ENCODE measurements at regions not wholly inside any gene's neighbourhood (a gene's known extent, or its start where the extent isn't known, plus 50 kb on each side); places are given as distances from the start of the nearest gene placed in this dataset.
"Not testable (repeated sequence)": the region's sequence is repeated elsewhere in the genome, so short reads cannot be mapped to it uniquely, and the experiment has no call there.

DNA sequence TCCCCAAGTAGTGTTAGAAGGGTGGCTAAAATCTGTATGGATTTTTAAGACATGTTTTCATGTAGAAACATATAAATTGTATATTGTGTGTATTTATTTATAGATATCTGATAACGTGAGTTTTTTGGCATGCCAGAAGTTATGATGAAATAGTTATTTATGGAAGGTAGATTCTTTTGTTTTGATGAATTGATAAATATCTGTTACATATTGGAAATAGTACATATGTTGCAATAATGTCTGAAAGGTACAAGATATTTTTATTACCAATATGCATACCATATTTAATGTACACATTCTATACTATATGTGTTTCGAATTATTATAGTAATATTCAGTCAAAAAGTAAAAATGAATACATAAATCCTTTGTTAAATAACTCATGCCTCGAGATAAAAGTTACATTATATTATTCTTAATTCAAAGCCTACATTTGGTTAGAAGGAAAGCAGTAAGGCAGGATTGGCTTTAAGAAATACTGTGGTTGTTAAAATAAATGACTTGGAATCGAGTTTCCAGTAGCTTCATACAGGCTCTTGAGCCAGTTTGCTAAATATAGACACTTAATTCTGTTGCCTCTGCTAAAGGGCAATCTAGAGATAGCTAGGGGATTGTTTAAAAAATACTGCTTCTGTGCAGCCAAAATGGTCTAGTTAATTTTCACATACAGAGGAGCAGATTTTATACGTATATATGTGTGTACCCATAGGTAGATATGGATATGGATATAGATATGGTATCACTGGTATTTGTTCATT is 1175.1 kb upstream of the B3GALT2 start:
- FAIRE-seq (peak; percentile 39), DNase-seq (no peak)
- Histone ChIP-seq H3K9me3 (ENCODE audit: control insufficient read depth in 2 of 2, insufficient read depth in 1 of 2, low read depth in 1 of 2, low read length in 1 of 2) (no peaks in the 10 kb centered on the region), H3K4me3 (ENCODE audit: low read depth in 1 of 3, low read length in 3 of 3) (no peak overlapping the region), H3K27ac (ENCODE audit: low read depth in 1 of 3, low read length in 2 of 3) (no peak overlapping the region), H3K4me1 (ENCODE audit: control insufficient read depth in 3 of 3, insufficient read depth in 2 of 3, low read depth in 1 of 3, low read length in 2 of 3) (no peaks in the 10 kb centered on the region), H3K27me3 (ENCODE audit: control insufficient read depth in 3 of 3, insufficient read depth in 3 of 3, low read length in 3 of 3) (no peaks in the 10 kb centered on the region), H3K36me3 (ENCODE audit: control insufficient read depth in 3 of 3, insufficient read depth in 2 of 3, low read depth in 1 of 3, low read length in 3 of 3) (no peaks in the 10 kb centered on the region)
- WGBS, 3 donors, result 27 to 49% (median 42%) methylated on average over 5 of the region's 5 CpGs

DNA sequence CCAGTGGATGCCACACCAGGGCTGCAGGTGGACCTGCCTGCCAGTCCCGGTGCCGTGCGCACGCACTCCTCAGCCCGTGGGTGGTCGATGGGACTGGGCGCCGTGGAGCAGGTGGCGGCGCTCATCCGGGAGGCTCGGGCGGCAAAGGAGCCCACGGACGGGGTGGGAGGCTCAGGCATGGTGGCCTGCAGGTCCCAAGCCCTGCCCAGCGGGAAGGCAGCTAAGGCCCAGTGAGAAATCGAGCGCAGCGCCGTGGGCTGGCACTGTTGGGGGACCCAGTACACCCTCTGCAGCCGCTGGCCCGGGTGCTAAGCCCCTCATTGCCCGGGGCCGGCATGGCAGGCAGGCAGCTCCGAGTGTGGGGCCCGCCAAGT is 1171.8 kb upstream of the B3GALT2 start:
- no peak for DNase-seq
- Histone ChIP-seq H3K9me3 (ENCODE audit: control insufficient read depth in 2 of 2, insufficient read depth in 1 of 2, low read depth in 1 of 2, low read length in 1 of 2) (no peaks in the 10 kb centered on the region), H3K36me3 (ENCODE audit: control insufficient read depth in 3 of 3, insufficient read depth in 2 of 3, low read depth in 1 of 3, low read length in 3 of 3) (no peaks in the 10 kb centered on the region), H3K4me1 (ENCODE audit: control insufficient read depth in 3 of 3, insufficient read depth in 2 of 3, low read depth in 1 of 3, low read length in 2 of 3) (no peaks in the 10 kb centered on the region), H3K27ac (ENCODE audit: low read depth in 1 of 3, low read length in 2 of 3) (no peak overlapping the region), H3K27me3 (ENCODE audit: control insufficient read depth in 3 of 3, insufficient read depth in 3 of 3, low read length in 3 of 3) (no peaks in the 10 kb centered on the region), H3K4me3 (ENCODE audit: low read depth in 1 of 3, low read length in 3 of 3) (no peak overlapping the region)
- 96 to 97% (median 96%) methylated on average over 19 to 26 of the region's 26 CpGs for WGBS, 3 donors
- no peak for FAIRE-seq

DNA sequence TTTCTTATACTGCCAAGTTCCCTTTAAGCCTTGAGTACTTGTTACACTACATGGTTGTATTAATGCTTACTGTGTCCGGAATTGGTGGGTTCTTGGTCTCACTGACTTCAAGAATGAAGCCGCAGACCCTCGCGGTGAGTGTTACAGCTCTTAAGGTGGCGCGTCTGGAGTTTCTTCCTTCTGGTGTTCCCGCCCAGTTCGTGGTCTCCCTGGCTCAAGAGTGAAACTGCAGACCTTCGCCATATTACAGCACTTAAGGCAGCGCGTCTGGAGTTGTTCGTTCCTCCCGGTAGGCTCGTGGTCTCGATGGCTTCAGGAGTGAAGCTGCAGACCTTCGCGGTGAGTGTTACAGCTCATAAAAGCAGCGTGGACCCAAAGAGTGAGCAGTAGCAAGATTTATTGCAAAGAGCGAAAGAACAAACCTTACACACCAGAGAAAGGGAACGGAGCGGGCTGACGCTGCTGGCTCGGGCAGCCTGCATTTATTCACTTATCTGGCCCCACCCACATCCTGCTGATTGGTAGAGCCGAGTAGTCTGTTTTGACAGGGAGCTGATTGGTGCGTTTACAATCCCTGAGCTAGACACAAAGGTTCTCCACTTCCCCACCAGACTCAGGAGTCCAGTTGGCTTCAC is 1171.3 kb upstream of the B3GALT2 start:
- not testable (repeated sequence) for H3K27ac ChIP-seq (ENCODE audit: low read depth in 1 of 3, low read length in 2 of 3); H3K4me3 ChIP-seq (ENCODE audit: low read depth in 1 of 3, low read length in 3 of 3); H3K4me1 ChIP-seq (ENCODE audit: control insufficient read depth in 3 of 3, insufficient read depth in 2 of 3, low read depth in 1 of 3, low read length in 2 of 3); H3K27me3 ChIP-seq (ENCODE audit: control insufficient read depth in 3 of 3, insufficient read depth in 3 of 3, low read length in 3 of 3); H3K36me3 ChIP-seq (ENCODE audit: control insufficient read depth in 3 of 3, insufficient read depth in 2 of 3, low read depth in 1 of 3, low read length in 3 of 3); DNase-seq; FAIRE-seq; H3K9me3 ChIP-seq (ENCODE audit: control insufficient read depth in 2 of 2, insufficient read depth in 1 of 2, low read depth in 1 of 2, low read length in 1 of 2)
- 89 to 95% (median 91%) methylated on average over 24 to 25 of the region's 25 CpGs for WGBS, 3 donors

- FAIRE-seq (no peak), DNase-seq (no peak)
- H3K9me3 ChIP-seq (ENCODE audit: control insufficient read depth in 2 of 2, insufficient read depth in 1 of 2, low read depth in 1 of 2, low read length in 1 of 2), result no peaks in the 10 kb centered on the region
- H3K36me3 ChIP-seq (ENCODE audit: control insufficient read depth in 3 of 3, insufficient read depth in 2 of 3, low read depth in 1 of 3, low read length in 3 of 3), result no peaks in the 10 kb centered on the region
- no peaks in the 10 kb centered on the region for H3K4me1 ChIP-seq (ENCODE audit: control insufficient read depth in 3 of 3, insufficient read depth in 2 of 3, low read depth in 1 of 3, low read length in 2 of 3)
- H3K27ac ChIP-seq (ENCODE audit: low read depth in 1 of 3, low read length in 2 of 3), result no peak overlapping the region
- H3K27me3 ChIP-seq (ENCODE audit: control insufficient read depth in 3 of 3, insufficient read depth in 3 of 3, low read length in 3 of 3), result no peaks in the 10 kb centered on the region
- no peak overlapping the region for H3K4me3 ChIP-seq (ENCODE audit: low read depth in 1 of 3, low read length in 3 of 3)
- whole genome bisulfite sequencing, 3 donors, result 81 to 82% (median 81%) methylated on average over 12 of the region's 12 CpGs
These were observed 1169.2 kb upstream of the B3GALT2 start for GRCh38 chr1:194355488-194356106.

DNA sequence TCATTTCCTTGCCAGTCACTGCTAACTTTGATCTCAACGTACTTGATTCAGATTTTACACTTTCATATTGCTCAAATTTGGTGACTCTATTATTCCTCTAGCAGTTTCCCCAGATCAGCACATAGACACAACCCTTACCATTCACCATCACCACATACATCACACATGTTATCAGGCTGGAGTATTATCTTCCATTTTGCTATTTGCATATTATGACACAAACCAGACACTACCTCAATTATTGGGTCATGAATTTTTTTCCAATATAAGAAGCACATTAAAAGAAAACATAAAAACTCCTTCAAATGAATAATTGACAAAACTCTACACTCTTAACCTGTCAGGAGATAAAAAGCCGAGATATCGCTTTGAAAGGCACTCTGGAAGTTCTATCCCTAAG is 1166.7 kb upstream of the B3GALT2 start:
- no peaks in the 10 kb centered on the region for H3K27me3 ChIP-seq (ENCODE audit: control insufficient read depth in 3 of 3, insufficient read depth in 3 of 3, low read length in 3 of 3)
- H3K4me3 ChIP-seq (ENCODE audit: low read depth in 1 of 3, low read length in 3 of 3), result no peak overlapping the region
- no peak overlapping the region for H3K27ac ChIP-seq (ENCODE audit: low read depth in 1 of 3, low read length in 2 of 3)
- no peak for DNase-seq
- H3K4me1 ChIP-seq (ENCODE audit: control insufficient read depth in 3 of 3, insufficient read depth in 2 of 3, low read depth in 1 of 3, low read length in 2 of 3), result no peaks in the 10 kb centered on the region
- WGBS, 3 donors, result 65 to 83% (median 72%) methylated on average over 3 of the region's 3 CpGs
- peaks cover 0 to 7% of the 10 kb centered on the region in 2 donors for H3K9me3 ChIP-seq (ENCODE audit: control insufficient read depth in 2 of 2, insufficient read depth in 1 of 2, low read depth in 1 of 2, low read length in 1 of 2)
- no peak for FAIRE-seq
- H3K36me3 ChIP-seq (ENCODE audit: control insufficient read depth in 3 of 3, insufficient read depth in 2 of 3, low read depth in 1 of 3, low read length in 3 of 3), result no peaks in the 10 kb centered on the region

- Histone ChIP-seq H3K4me3 (ENCODE audit: low read depth in 1 of 3, low read length in 3 of 3) (no peak overlapping the region), H3K27ac (ENCODE audit: low read depth in 1 of 3, low read length in 2 of 3) (no peak overlapping the region), H3K27me3 (ENCODE audit: control insufficient read depth in 3 of 3, insufficient read depth in 3 of 3, low read length in 3 of 3) (peaks cover 0 to 4% (median 0%) of the 10 kb centered on the region in 3 donors), H3K36me3 (ENCODE audit: control insufficient read depth in 3 of 3, insufficient read depth in 2 of 3, low read depth in 1 of 3, low read length in 3 of 3) (no peaks in the 10 kb centered on the region), H3K4me1 (ENCODE audit: control insufficient read depth in 3 of 3, insufficient read depth in 2 of 3, low read depth in 1 of 3, low read length in 2 of 3) (no peaks in the 10 kb centered on the region), H3K9me3 (ENCODE audit: control insufficient read depth in 2 of 2, insufficient read depth in 1 of 2, low read depth in 1 of 2, low read length in 1 of 2) (peaks cover 0 to 7% of the 10 kb centered on the region in 2 donors)
- DNase-seq (no peak), FAIRE-seq (no peak)
- 79 to 84% (median 80%) methylated on average over 2 of the region's 2 CpGs for WGBS, 3 donors
These were observed 1160.8 kb upstream of the B3GALT2 start for GRCh38 chr1:194347200-194347599.

DNA sequence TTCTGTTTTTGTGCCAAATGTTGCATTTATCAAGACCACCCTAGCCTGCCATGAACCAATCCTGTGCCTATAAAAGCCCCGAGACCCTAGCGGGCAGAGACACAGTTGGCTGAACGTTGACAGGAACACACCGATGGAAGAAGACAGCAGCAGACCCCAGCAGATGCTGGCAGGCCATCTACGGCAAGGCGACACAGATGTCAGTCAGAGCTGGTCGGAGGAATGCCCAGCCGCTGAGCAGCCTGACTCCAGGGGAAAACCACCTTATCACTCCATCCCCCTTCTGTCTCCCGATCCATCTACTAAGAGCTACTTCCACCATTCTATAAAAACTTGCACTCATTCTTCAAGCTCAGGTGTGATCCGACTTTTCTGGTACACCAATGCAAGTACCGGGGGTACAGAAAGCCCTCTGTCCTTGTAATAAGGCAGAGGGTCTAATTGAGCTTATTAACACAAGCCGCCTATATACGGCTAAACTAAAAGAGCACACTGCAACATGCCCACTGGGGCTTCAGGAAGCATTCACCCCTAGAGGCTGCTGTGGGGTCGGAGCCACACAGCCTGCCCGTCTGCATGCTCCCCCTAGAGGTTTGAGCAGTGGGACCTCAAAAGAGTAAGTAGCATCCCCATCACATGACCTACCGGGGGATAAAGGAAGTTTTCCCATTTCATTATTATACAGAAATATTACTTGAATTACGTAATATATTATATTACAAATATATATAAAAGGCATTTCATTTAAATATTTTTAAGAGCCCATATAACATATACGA is 1156.3 kb upstream of the B3GALT2 start:
- Histone ChIP-seq H3K4me1 (ENCODE audit: control insufficient read depth in 3 of 3, insufficient read depth in 2 of 3, low read depth in 1 of 3, low read length in 2 of 3) (no peaks in the 10 kb centered on the region), H3K4me3 (ENCODE audit: low read depth in 1 of 3, low read length in 3 of 3) (no peak overlapping the region), H3K36me3 (ENCODE audit: control insufficient read depth in 3 of 3, insufficient read depth in 2 of 3, low read depth in 1 of 3, low read length in 3 of 3) (no peaks in the 10 kb centered on the region), H3K27me3 (ENCODE audit: control insufficient read depth in 3 of 3, insufficient read depth in 3 of 3, low read length in 3 of 3) (peaks cover 0 to 4% (median 0%) of the 10 kb centered on the region in 3 donors), H3K9me3 (ENCODE audit: control insufficient read depth in 2 of 2, insufficient read depth in 1 of 2, low read depth in 1 of 2, low read length in 1 of 2) (no peaks in the 10 kb centered on the region), H3K27ac (ENCODE audit: low read depth in 1 of 3, low read length in 2 of 3) (no peak overlapping the region)
- WGBS, 3 donors, result 67 to 76% (median 72%) methylated on average over 18 of the region's 18 CpGs
- DNase-seq, result no peak
- no peak for FAIRE-seq

DNA sequence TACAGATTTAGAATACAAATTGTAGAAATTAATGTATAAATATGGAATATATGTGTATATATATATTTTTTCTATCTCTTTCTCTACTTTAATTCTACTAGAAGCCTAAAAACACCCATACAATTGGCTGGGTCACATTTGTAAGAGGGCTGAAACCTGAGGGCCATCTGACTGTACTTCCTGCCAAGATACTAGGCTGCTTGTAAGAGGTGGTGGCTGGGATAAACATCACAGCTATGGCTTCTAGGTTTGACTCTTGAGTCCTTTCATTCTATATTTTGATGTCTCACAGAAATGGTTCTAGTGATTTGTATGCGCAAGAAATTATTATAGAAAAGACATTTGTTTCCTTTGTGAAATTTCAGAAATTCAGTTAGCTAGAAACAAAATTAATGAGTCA is 1155.2 kb upstream of the B3GALT2 start:
- no peak for DNase-seq
- Histone ChIP-seq H3K27ac (ENCODE audit: low read depth in 1 of 3, low read length in 2 of 3) (no peak overlapping the region), H3K36me3 (ENCODE audit: control insufficient read depth in 3 of 3, insufficient read depth in 2 of 3, low read depth in 1 of 3, low read length in 3 of 3) (no peaks in the 10 kb centered on the region), H3K4me1 (ENCODE audit: control insufficient read depth in 3 of 3, insufficient read depth in 2 of 3, low read depth in 1 of 3, low read length in 2 of 3) (no peaks in the 10 kb centered on the region), H3K27me3 (ENCODE audit: control insufficient read depth in 3 of 3, insufficient read depth in 3 of 3, low read length in 3 of 3) (peaks cover 0 to 4% (median 0%) of the 10 kb centered on the region in 3 donors), H3K9me3 (ENCODE audit: control insufficient read depth in 2 of 2, insufficient read depth in 1 of 2, low read depth in 1 of 2, low read length in 1 of 2) (no peaks in the 10 kb centered on the region), H3K4me3 (ENCODE audit: low read depth in 1 of 3, low read length in 3 of 3) (no peak overlapping the region)
- no peak for FAIRE-seq
- 91 to 97% (median 96%) methylated on average over 1 of the region's 1 CpG for WGBS, 3 donors
